A549 (cell line): ENCODE measurements at regions not wholly inside any gene's neighbourhood (a gene's known extent, or its start where the extent isn't known, plus 50 kb on each side); places are given as distances from the start of the nearest gene placed in this dataset.

Experiments
- POLR2A ChIP-seq: IDR thresholded peaks from 2 replicates; pipeline ENCODE4 v1.6.1; 2012; ENCODE audit warnings: mild to moderate bottlenecking, low read length
- RFX5 ChIP-seq: fragments of 450-650 bp; IDR thresholded peaks from 2 replicates; pipeline ENCODE4 v1.7.1; 2014; ENCODE audit warnings: antibody characterized with exemption, mild to moderate bottlenecking, moderate library complexity

DNA sequence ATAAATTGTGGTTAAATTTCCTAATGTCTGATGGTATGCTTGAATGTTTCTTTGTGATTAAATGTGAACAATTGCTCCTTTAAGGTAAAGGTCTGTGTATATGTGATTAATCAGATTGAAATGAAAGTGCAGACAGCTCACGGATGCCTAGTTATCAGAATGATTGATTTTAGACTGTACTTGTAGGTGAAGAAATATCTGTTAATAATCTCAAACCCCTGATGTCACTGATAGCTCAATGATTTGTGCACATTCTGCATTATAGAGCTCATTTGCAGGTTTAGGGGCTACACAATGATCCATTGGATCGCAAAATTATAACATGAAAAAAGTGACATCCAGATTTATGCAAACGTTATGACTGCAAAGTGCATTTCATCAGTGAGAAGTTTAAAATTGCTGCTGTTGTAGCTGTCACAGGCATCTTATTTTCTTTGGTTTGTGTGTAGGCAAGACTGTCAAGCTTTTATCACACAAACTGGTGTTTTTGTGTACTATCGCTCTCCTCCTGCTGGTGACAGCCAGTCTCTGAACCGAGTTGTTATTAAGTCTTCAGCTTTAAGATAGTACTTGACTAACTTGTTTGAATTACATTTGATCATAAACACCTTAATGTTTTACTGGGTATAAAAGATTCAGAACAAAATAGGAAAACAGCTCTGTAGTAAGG, 103.4 kb upstream of the RMST start:
- TF ChIP-seq POLR2A (no peak), RFX5 (no peak)
